SU-DHL-6 (cell line): ENCODE measurements at regions not wholly inside any gene's neighbourhood (a gene's known extent, or its start where the extent isn't known, plus 50 kb on each side); places are given as distances from the start of the nearest gene placed in this dataset.

Experiments used
- CTCF ChIP-seq: fragments of 200-600 bp; sonication (generic); IDR thresholded peaks from one replicate; pipeline ENCODE4 v1.5.1; 2017; ENCODE audit warnings: antibody characterized with exemption, mild to moderate bottlenecking, low read length, moderate library complexity; ENCODE audit not compliant: insufficient read depth, poor library complexity, severe bottlenecking
- EZH2phosphoT487 ChIP-seq: fragments of 200-600 bp; sonication (generic), shearing (Covaris generic); conservative IDR thresholded peaks from 2 replicates; pipeline ENCODE4 v1.6.1; 2018; ENCODE audit warnings: mild to moderate bottlenecking, antibody characterized with exemption, low read length, moderate library complexity, mixed read lengths

GRCh38 chr7:54076616-54077015 lies 465.6 kb upstream of the VSTM2A start:
- TF ChIP-seq CTCF (no peak), EZH2phosphoT487 (no peak)
